ENCODE measurements at regions not wholly inside any gene's neighbourhood (a gene's known extent, or its start where the extent isn't known, plus 50 kb on each side); places are given as distances from the start of the nearest gene placed in this dataset.

GRCh38 chr13:42396901-42397655 is 125.1 kb downstream of the AKAP11 start:
- TF ChIP-seq CTCF (conservative IDR thresholded peaks at IDR 0.05; ENCODE audit: low read depth in 2 of 2) (no peak), JUNB (IDR thresholded peaks at IDR 0.05; ENCODE audit: unreplicated experiment) (no peak), CREB1 (CRISPR knock-in tag; IDR thresholded peaks at IDR 0.05; ENCODE audit: low read depth) (no peak), ETS1 (IDR thresholded peaks at IDR 0.05) (no peak), POLR2AphosphoS5 (IDR thresholded peaks at IDR 0.05; ENCODE audit: low read depth) (no peak), EZH2 (IDR thresholded peaks at IDR 0.05; ENCODE audit: low read depth, unreplicated experiment) (no peak), REST (IDR thresholded peaks at IDR 0.05; ENCODE audit: unreplicated experiment) (no peak), EZH2phosphoT487 (IDR thresholded peaks at IDR 0.05; ENCODE audit: unreplicated experiment) (no peak)
